Calu3 (cell line): ENCODE measurements at regions not wholly inside any gene's neighbourhood (a gene's known extent, or its start where the extent isn't known, plus 50 kb on each side); places are given as distances from the start of the nearest gene placed in this dataset.

Source experiments
- BruUV-seq: library from RNA; stranded (reverse); fragments of 400-500 nt; replicated peaks from 2 replicates; lab custom pipeline; 2021; lab: Mats Ljungman, UMichigan
- CTCF ChIA-PET: fragments of 300-600 bp; sonication (Branson Sonifier 250); formaldehyde crosslinking; loops from one replicate; lab custom pipeline; 2022; ENCODE audit warnings: antibody characterized with exemption; lab: Charles Lee
- DNase-seq: peaks from one replicate; pipeline ENCODE4 v3.0.0; 2022
- H3K27ac Mint-ChIP-seq: one replicate; pipeline ENCODE4 v1.8.0; 2022; ENCODE audit warnings: mixed read lengths; ENCODE audit not compliant: unreplicated experiment
- H3K27me3 Mint-ChIP-seq: one replicate; pipeline ENCODE4 v1.8.0; 2022; ENCODE audit warnings: mixed read lengths; ENCODE audit not compliant: unreplicated experiment
- H3K36me3 Mint-ChIP-seq: one replicate; pipeline ENCODE4 v1.8.0; 2022; ENCODE audit warnings: mild to moderate bottlenecking, moderate library complexity, mixed read lengths; ENCODE audit not compliant: insufficient read depth, unreplicated experiment
- H3K4me1 Mint-ChIP-seq: one replicate; pipeline ENCODE4 v1.8.0; 2022; ENCODE audit warnings: mild to moderate bottlenecking, low read depth, mixed read lengths; ENCODE audit not compliant: unreplicated experiment
- H3K4me3 Mint-ChIP-seq: one replicate; pipeline ENCODE4 v1.8.0; 2022; ENCODE audit warnings: mild to moderate bottlenecking, low read depth, moderate library complexity, mixed read lengths; ENCODE audit not compliant: unreplicated experiment
- H3K9me3 Mint-ChIP-seq: one replicate; pipeline ENCODE4 v1.8.0; 2022; ENCODE audit warnings: low read depth, mixed read lengths; ENCODE audit not compliant: unreplicated experiment
- intact Hi-C: fragments of 100-400 bp; cut with micrococcal nuclease; formaldehyde crosslinking; loops from one replicate; pipeline ENCODE4 v1.10.0; 2022; ENCODE audit not compliant: unreplicated experiment
- TF ChIP-seq, protein P1 (sequence below): fragments of 200-600 bp; IDR thresholded peaks from one replicate; pipeline ENCODE4 v1.8.0; 2022; ENCODE audit warnings: antibody characterized with exemption; ENCODE audit not compliant: unreplicated experiment

DNA sequence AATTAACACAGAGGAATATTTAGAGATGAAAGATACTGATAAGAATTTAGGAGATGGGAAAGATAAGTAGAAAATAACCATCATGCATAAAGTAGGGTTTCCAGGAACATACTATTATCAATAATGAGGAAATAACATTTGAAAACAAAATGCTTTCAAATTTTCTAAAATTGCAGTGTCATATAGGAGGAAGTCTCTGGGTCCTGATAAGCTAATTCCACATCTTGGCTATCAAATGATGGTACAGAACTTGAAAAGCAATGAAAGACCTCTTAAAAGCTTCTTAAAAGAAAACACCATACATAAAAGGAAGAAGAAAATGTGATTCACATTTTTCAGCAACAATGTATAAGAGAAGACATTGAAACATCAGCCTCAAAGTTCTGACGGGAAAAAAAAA, 1024.8 kb downstream of the TSN start:
- H3K4me3 Mint-ChIP-seq = no peak overlapping the region
- no peaks in the 10 kb centered on the region for H3K36me3 Mint-ChIP-seq
- BruUV-seq = no TSS peak
- no peak overlapping the region for H3K27ac Mint-ChIP-seq
- H3K4me1 Mint-ChIP-seq = no peaks in the 10 kb centered on the region
- no peaks in the 10 kb centered on the region for H3K27me3 Mint-ChIP-seq
- CTCF ChIA-PET = no interaction called here
- intact Hi-C loops = no loop called here
- peaks cover 7% of the 10 kb centered on the region for H3K9me3 Mint-ChIP-seq
- DNase-seq = no peak
- TF ChIP-seq, protein P1, sequence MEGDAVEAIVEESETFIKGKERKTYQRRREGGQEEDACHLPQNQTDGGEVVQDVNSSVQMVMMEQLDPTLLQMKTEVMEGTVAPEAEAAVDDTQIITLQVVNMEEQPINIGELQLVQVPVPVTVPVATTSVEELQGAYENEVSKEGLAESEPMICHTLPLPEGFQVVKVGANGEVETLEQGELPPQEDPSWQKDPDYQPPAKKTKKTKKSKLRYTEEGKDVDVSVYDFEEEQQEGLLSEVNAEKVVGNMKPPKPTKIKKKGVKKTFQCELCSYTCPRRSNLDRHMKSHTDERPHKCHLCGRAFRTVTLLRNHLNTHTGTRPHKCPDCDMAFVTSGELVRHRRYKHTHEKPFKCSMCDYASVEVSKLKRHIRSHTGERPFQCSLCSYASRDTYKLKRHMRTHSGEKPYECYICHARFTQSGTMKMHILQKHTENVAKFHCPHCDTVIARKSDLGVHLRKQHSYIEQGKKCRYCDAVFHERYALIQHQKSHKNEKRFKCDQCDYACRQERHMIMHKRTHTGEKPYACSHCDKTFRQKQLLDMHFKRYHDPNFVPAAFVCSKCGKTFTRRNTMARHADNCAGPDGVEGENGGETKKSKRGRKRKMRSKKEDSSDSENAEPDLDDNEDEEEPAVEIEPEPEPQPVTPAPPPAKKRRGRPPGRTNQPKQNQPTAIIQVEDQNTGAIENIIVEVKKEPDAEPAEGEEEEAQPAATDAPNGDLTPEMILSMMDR = no peak

DNA sequence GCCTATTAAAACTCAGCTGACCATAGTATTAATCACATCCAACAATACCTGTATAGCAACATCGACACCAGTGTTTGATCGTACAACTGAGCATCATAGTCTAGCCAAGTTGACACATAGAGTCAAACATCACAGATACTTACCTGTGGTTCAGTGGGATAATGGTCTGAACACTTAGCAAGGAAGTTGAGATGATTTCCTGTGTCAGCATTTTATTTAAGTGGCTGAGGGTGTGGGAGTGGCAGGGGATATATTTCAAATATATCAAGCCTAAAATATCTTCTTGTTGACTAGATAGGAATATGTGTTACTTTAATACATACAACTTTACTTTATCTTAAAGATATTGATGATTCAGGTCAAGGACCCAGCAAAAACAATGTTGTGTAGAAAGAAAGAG, 1038.6 kb downstream of the TSN start:
- peaks cover 7% of the 10 kb centered on the region for H3K9me3 Mint-ChIP-seq
- no peak overlapping the region for H3K4me3 Mint-ChIP-seq
- no peaks in the 10 kb centered on the region for H3K27me3 Mint-ChIP-seq
- TF ChIP-seq, protein P1 = no peak
- no peaks in the 10 kb centered on the region for H3K36me3 Mint-ChIP-seq
- intact Hi-C loops = no loop called here
- no peak overlapping the region for H3K27ac Mint-ChIP-seq
- CTCF ChIA-PET = no interaction called here
- BruUV-seq = no TSS peak
- no peak for DNase-seq
- no peaks in the 10 kb centered on the region for H3K4me1 Mint-ChIP-seq

DNA sequence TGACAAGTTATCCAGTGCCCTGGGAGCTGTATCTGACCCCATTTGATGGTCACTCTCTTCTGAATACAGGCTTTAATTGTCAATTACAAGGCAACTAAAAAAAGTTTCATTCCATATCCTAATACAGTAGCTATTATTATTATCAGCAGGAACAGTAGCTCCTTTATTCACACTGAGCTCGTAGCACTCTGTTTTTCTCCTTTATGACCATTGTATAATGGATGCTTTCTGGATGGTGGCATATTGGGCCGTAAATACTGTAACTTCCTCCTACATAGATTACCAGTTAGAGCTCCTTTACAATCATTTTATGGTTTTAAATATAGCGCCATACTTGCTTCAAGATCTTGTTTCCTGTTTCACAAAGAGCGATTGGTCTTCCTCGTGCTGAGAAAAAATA, 1040.3 kb downstream of the TSN start:
- H3K36me3 Mint-ChIP-seq = no peaks in the 10 kb centered on the region
- no peaks in the 10 kb centered on the region for H3K4me1 Mint-ChIP-seq
- DNase-seq = no peak

DNA sequence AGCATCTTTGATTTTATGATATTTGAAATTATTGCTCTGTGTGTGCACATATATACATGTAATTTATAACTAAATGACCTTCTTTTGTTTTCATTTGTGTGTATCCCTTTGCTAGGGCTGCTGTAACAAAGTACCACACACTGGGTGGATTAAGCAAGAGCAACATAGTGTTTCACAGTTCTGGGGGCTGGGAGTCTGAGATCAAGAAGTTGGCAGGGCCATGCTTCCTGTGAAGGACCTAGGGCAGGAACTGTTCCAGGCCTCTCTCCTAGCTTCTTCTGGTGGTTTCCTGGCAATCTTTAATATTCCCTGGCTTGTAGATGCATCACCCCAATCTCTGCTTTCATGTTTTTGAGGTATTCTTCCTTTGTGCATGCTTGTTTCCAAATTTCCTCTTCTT, 1043.9 kb downstream of the TSN start:
- no TSS peak for BruUV-seq

More for the DNA sequence above, 1040.3 kb downstream of the TSN start:
- peaks cover 7% of the 10 kb centered on the region for H3K9me3 Mint-ChIP-seq
- TF ChIP-seq, protein P1 = no peak
- H3K4me3 Mint-ChIP-seq = no peak overlapping the region
- H3K27me3 Mint-ChIP-seq = no peaks in the 10 kb centered on the region
- intact Hi-C loops = no loop called here
- no peak overlapping the region for H3K27ac Mint-ChIP-seq
- CTCF ChIA-PET = no interaction called here
- BruUV-seq = no TSS peak

More for the DNA sequence above, 1043.9 kb downstream of the TSN start:
- intact Hi-C loops = no loop called here
- H3K4me1 Mint-ChIP-seq = no peaks in the 10 kb centered on the region
- no peaks in the 10 kb centered on the region for H3K36me3 Mint-ChIP-seq
- CTCF ChIA-PET = no interaction called here
- H3K27me3 Mint-ChIP-seq = no peaks in the 10 kb centered on the region
- no peak for DNase-seq
- TF ChIP-seq, protein P1 = no peak
- no peak overlapping the region for H3K27ac Mint-ChIP-seq
- peaks cover 5% of the 10 kb centered on the region for H3K9me3 Mint-ChIP-seq
- no peak overlapping the region for H3K4me3 Mint-ChIP-seq
